ENCODE measurements at regions not wholly inside any gene's neighbourhood (a gene's known extent, or its start where the extent isn't known, plus 50 kb on each side); places are given as distances from the start of the nearest gene placed in this dataset.

- no peak for DNase-seq
- Mint-ChIP-seq H3K4me1 (no peaks in the 10 kb centered on the region), H3K4me3 (no peak overlapping the region), H3K27me3 (no peaks in the 10 kb centered on the region), H3K9me3 (peaks cover 2% of the 10 kb centered on the region), H3K36me3 (no peaks in the 10 kb centered on the region), H3K27ac (no peak overlapping the region)
- CTCF ChIA-PET: interaction anchor here (0.5 kb wide), 1 partner anchor 35 kb away, joined by 3 read pairs; no protein-coding TSS in a partner anchor
Observed at GRCh38 chr4:85391589-85392410, 83.2 kb upstream of the ARHGAP24 start.

GRCh38 chr4:85393201-85393600 is 81.7 kb upstream of the ARHGAP24 start:
- DNase-seq: no peak
- Mint-ChIP-seq H3K27ac (no peak overlapping the region), H3K36me3 (no peaks in the 10 kb centered on the region), H3K27me3 (no peaks in the 10 kb centered on the region), H3K4me3 (no peak overlapping the region), H3K4me1 (no peaks in the 10 kb centered on the region), H3K9me3 (peaks cover 2% of the 10 kb centered on the region)
- CTCF ChIA-PET: no interaction called here

GRCh38 chr4:85398276-85398675 is 76.7 kb upstream of the ARHGAP24 start:
- Mint-ChIP-seq H3K27me3 (no peaks in the 10 kb centered on the region), H3K27ac (no peak overlapping the region), H3K36me3 (no peaks in the 10 kb centered on the region), H3K4me1 (no peaks in the 10 kb centered on the region), H3K9me3 (no peaks in the 10 kb centered on the region), H3K4me3 (no peak overlapping the region)
- CTCF ChIA-PET: no interaction called here
- DNase-seq: no peak

GRCh38 chr4:85399270-85399669 is 75.7 kb upstream of the ARHGAP24 start:
- Mint-ChIP-seq H3K27ac (no peak overlapping the region), H3K4me3 (no peak overlapping the region), H3K9me3 (no peaks in the 10 kb centered on the region), H3K4me1 (no peaks in the 10 kb centered on the region), H3K36me3 (no peaks in the 10 kb centered on the region), H3K27me3 (no peaks in the 10 kb centered on the region)
- CTCF ChIA-PET: no interaction called here
- no peak for DNase-seq

- DNase-seq: no peak
- no peak overlapping the region for H3K27ac Mint-ChIP-seq
- CTCF ChIA-PET: no interaction called here
- no peak overlapping the region for H3K4me3 Mint-ChIP-seq
- H3K4me1 Mint-ChIP-seq: no peaks in the 10 kb centered on the region
- no peaks in the 10 kb centered on the region for H3K27me3 Mint-ChIP-seq
- no peaks in the 10 kb centered on the region for H3K36me3 Mint-ChIP-seq
- H3K9me3 Mint-ChIP-seq: no peaks in the 10 kb centered on the region
Observed at GRCh38 chr4:85402371-85402770, 72.6 kb upstream of the ARHGAP24 start.

GRCh38 chr4:85406185-85406584 is 68.8 kb upstream of the ARHGAP24 start:
- Mint-ChIP-seq H3K9me3 (no peaks in the 10 kb centered on the region), H3K27me3 (no peaks in the 10 kb centered on the region), H3K4me3 (no peak overlapping the region), H3K36me3 (no peaks in the 10 kb centered on the region), H3K4me1 (no peaks in the 10 kb centered on the region), H3K27ac (no peak overlapping the region)
- DNase-seq: no peak
- CTCF ChIA-PET: no interaction called here

- no peaks in the 10 kb centered on the region for H3K9me3 Mint-ChIP-seq
- H3K4me1 Mint-ChIP-seq: no peaks in the 10 kb centered on the region
- no peaks in the 10 kb centered on the region for H3K36me3 Mint-ChIP-seq
- DNase-seq: no peak
- H3K27me3 Mint-ChIP-seq: no peaks in the 10 kb centered on the region
- no peak overlapping the region for H3K27ac Mint-ChIP-seq
- CTCF ChIA-PET: no interaction called here
- H3K4me3 Mint-ChIP-seq: no peak overlapping the region
Observed at GRCh38 chr4:85407546-85407945, 67.4 kb upstream of the ARHGAP24 start.

- Mint-ChIP-seq H3K27me3 (no peaks in the 10 kb centered on the region), H3K4me3 (no peak overlapping the region), H3K9me3 (no peaks in the 10 kb centered on the region), H3K4me1 (no peaks in the 10 kb centered on the region), H3K36me3 (no peaks in the 10 kb centered on the region), H3K27ac (no peak overlapping the region)
- DNase-seq: no peak
- CTCF ChIA-PET: no interaction called here
Observed at GRCh38 chr4:85408301-85408700, 66.6 kb upstream of the ARHGAP24 start.

GRCh38 chr4:85409251-85409650 is 65.7 kb upstream of the ARHGAP24 start:
- H3K4me3 Mint-ChIP-seq: no peak overlapping the region
- no peaks in the 10 kb centered on the region for H3K9me3 Mint-ChIP-seq
- no peak for DNase-seq
- H3K36me3 Mint-ChIP-seq: no peaks in the 10 kb centered on the region
- CTCF ChIA-PET: no interaction called here
- H3K27me3 Mint-ChIP-seq: no peaks in the 10 kb centered on the region
- H3K4me1 Mint-ChIP-seq: no peaks in the 10 kb centered on the region
- H3K27ac Mint-ChIP-seq: no peak overlapping the region

- no peak for DNase-seq
- no peaks in the 10 kb centered on the region for H3K36me3 Mint-ChIP-seq
- CTCF ChIA-PET: no interaction called here
- no peak overlapping the region for H3K27ac Mint-ChIP-seq
- no peak overlapping the region for H3K4me3 Mint-ChIP-seq
- H3K9me3 Mint-ChIP-seq: no peaks in the 10 kb centered on the region
- no peaks in the 10 kb centered on the region for H3K27me3 Mint-ChIP-seq
- no peaks in the 10 kb centered on the region for H3K4me1 Mint-ChIP-seq
Observed at GRCh38 chr4:85411386-85411785, 63.6 kb upstream of the ARHGAP24 start.

GRCh38 chr4:85414972-85415371 is 60.0 kb upstream of the ARHGAP24 start:
- no peak overlapping the region for H3K4me3 Mint-ChIP-seq
- H3K27me3 Mint-ChIP-seq: no peaks in the 10 kb centered on the region
- no peaks in the 10 kb centered on the region for H3K9me3 Mint-ChIP-seq
- CTCF ChIA-PET: no interaction called here
- H3K36me3 Mint-ChIP-seq: no peaks in the 10 kb centered on the region
- DNase-seq: no peak
- H3K4me1 Mint-ChIP-seq: no peaks in the 10 kb centered on the region
- no peak overlapping the region for H3K27ac Mint-ChIP-seq

- CTCF ChIA-PET: no interaction called here
- no peak overlapping the region for H3K27ac Mint-ChIP-seq
Observed at GRCh38 chr4:85416094-85416493, 58.9 kb upstream of the ARHGAP24 start.

GRCh38 chr4:85419103-85419502 is 55.8 kb upstream of the ARHGAP24 start:
- Mint-ChIP-seq H3K27me3 (no peaks in the 10 kb centered on the region), H3K4me1 (no peaks in the 10 kb centered on the region), H3K4me3 (no peak overlapping the region), H3K9me3 (no peaks in the 10 kb centered on the region), H3K27ac (no peak overlapping the region), H3K36me3 (no peaks in the 10 kb centered on the region)
- CTCF ChIA-PET: no interaction called here
- no peak for DNase-seq

More at GRCh38 chr4:85416094-85416493, 58.9 kb upstream of the ARHGAP24 start:
- no peaks in the 10 kb centered on the region for H3K9me3 Mint-ChIP-seq
- H3K4me3 Mint-ChIP-seq: no peak overlapping the region
- no peak for DNase-seq
- H3K4me1 Mint-ChIP-seq: no peaks in the 10 kb centered on the region
- H3K27me3 Mint-ChIP-seq: no peaks in the 10 kb centered on the region
- H3K36me3 Mint-ChIP-seq: no peaks in the 10 kb centered on the region

GRCh38 chr4:85420831-85421230 is 54.1 kb upstream of the ARHGAP24 start:
- Mint-ChIP-seq H3K36me3 (no peaks in the 10 kb centered on the region), H3K9me3 (no peaks in the 10 kb centered on the region), H3K27me3 (no peaks in the 10 kb centered on the region), H3K27ac (no peak overlapping the region), H3K4me1 (no peaks in the 10 kb centered on the region), H3K4me3 (no peak overlapping the region)
- no peak for DNase-seq
- CTCF ChIA-PET: no interaction called here

GRCh38 chr4:85423431-85423830 is 51.5 kb upstream of the ARHGAP24 start:
- no peak overlapping the region for H3K4me3 Mint-ChIP-seq
- no peak for DNase-seq
- no peaks in the 10 kb centered on the region for H3K27me3 Mint-ChIP-seq
- H3K9me3 Mint-ChIP-seq: no peaks in the 10 kb centered on the region
- H3K36me3 Mint-ChIP-seq: no peaks in the 10 kb centered on the region
- H3K27ac Mint-ChIP-seq: no peak overlapping the region
- no peaks in the 10 kb centered on the region for H3K4me1 Mint-ChIP-seq
- CTCF ChIA-PET: no interaction called here
